IMR-90 (cell line): ENCODE measurements at regions not wholly inside any gene's neighbourhood (a gene's known extent, or its start where the extent isn't known, plus 50 kb on each side); places are given as distances from the start of the nearest gene placed in this dataset.

ENCODE experiments used
- ATAC-seq: fragments of 200-7000 bp; cut with Tn5 transposase; 2 replicates; pipeline ENCODE4 v1.9.1; 2020; ENCODE audit warnings: low read depth, mild to moderate bottlenecking, moderate library complexity
- BruUV-seq: library from RNA; stranded (reverse); fragments of 400-500 nt; replicated peaks from 2 replicates; lab custom pipeline; 2021; lab: Mats Ljungman, UMichigan
- CTCF ChIA-PET: fragments of 300-600 bp; formaldehyde crosslinking; extraction: SDS; loops from one replicate; lab custom pipeline; 2021; ENCODE audit warnings: antibody characterized with exemption; lab: Yijun Ruan, JAX
- POLR2A ChIA-PET: fragments of 300-600 bp; sonication (Branson Sonifier 250); formaldehyde crosslinking; loops from one replicate; lab custom pipeline; 2022; ENCODE audit warnings: antibody characterized with exemption; ENCODE audit not compliant: unreplicated experiment; lab: Charles Lee
- DNase-seq: peaks from one replicate; pipeline ENCODE4 v3.0.0; 2013
- H2AFZ ChIP-seq: replicated peaks from 2 replicates; pipeline ENCODE3; 2013; ENCODE audit warnings: low read length, mild to moderate bottlenecking; ENCODE audit not compliant: poor library complexity
- H2AK5ac ChIP-seq: 2 replicates; pipeline ENCODE4 v1.6.1; 2013; ENCODE audit warnings: low read depth, low read length, inconsistent platforms
- H2AK9ac ChIP-seq: replicated peaks from 2 replicates; pipeline ENCODE3; 2013; ENCODE audit warnings: mild to moderate bottlenecking, low read depth, low read length, moderate library complexity; ENCODE audit not compliant: poor library complexity
- H2BK120ac ChIP-seq: 2 replicates; pipeline ENCODE4 v1.6.1; 2013; ENCODE audit warnings: low read depth, low read length, inconsistent platforms
- H2BK15ac ChIP-seq: 3 replicates; pipeline ENCODE4 v1.6.1; 2013; ENCODE audit warnings: low read depth, low read length, inconsistent platforms
- H2BK20ac ChIP-seq: 2 replicates; pipeline ENCODE4 v1.6.1; 2013; ENCODE audit warnings: low read depth, mild to moderate bottlenecking, inconsistent platforms, low read length, moderate library complexity
- H2BK5ac ChIP-seq: 2 replicates; pipeline ENCODE4 v1.6.1; 2013; ENCODE audit warnings: mild to moderate bottlenecking, low read depth, low read length, inconsistent platforms; ENCODE audit not compliant: poor library complexity, severe bottlenecking
- H3K14ac ChIP-seq: replicated peaks from 2 replicates; pipeline ENCODE4 v1.6.1; 2013; ENCODE audit warnings: low read depth, low read length, inconsistent platforms
- H3K18ac ChIP-seq: 2 replicates; pipeline ENCODE4 v1.6.1; 2013; ENCODE audit warnings: low read depth, low read length, control low read depth
- H3K23ac ChIP-seq: 2 replicates; pipeline ENCODE4 v1.6.1; 2013; ENCODE audit warnings: low read depth, low read length, inconsistent platforms
- H3K27ac ChIP-seq: 2 replicates; pipeline ENCODE4 v1.5.1; 2013; ENCODE audit warnings: mild to moderate bottlenecking, control low read depth, low read length; ENCODE audit not compliant: insufficient read depth
- H3K27me3 ChIP-seq: 2 replicates; pipeline ENCODE4 v1.6.1; 2013; ENCODE audit warnings: low read length; ENCODE audit not compliant: control insufficient read depth, insufficient read depth
- H3K36me3 ChIP-seq: 2 replicates; pipeline ENCODE4 v1.6.1; 2013; ENCODE audit warnings: low read length, mixed read lengths; ENCODE audit not compliant: control insufficient read depth, insufficient read depth
- H3K4ac ChIP-seq: 2 replicates; pipeline ENCODE4 v1.6.1; 2013; ENCODE audit warnings: low read depth, low read length, inconsistent platforms
- H3K4me1 ChIP-seq: 2 replicates; pipeline ENCODE4 v1.6.1; 2013; ENCODE audit warnings: low read length, mixed read lengths; ENCODE audit not compliant: control insufficient read depth, insufficient read depth
- H3K4me2 ChIP-seq: 2 replicates; pipeline ENCODE4 v1.6.1; 2013; ENCODE audit warnings: low read depth, mild to moderate bottlenecking, control low read depth, low read length, moderate library complexity
- H3K4me3 ChIP-seq: 2 replicates; pipeline ENCODE4 v1.5.1; 2013; ENCODE audit warnings: low read depth, mild to moderate bottlenecking, control low read depth, low read length, moderate library complexity; ENCODE audit not compliant: insufficient read depth
- H3K56ac ChIP-seq: 2 replicates; pipeline ENCODE4 v1.6.1; 2013; ENCODE audit warnings: low read length, inconsistent platforms; ENCODE audit not compliant: insufficient read depth; ENCODE audit errors: extremely low read depth
- H3K79me1 ChIP-seq, 2 experiments: 2 replicates each; pipeline ENCODE4 v1.6.1; 2013; ENCODE audit warnings: low read length in 2 of 2, inconsistent platforms in 1 of 2, low read depth in 1 of 2
- H3K9ac ChIP-seq: 2 replicates; pipeline ENCODE4 v1.6.1; 2013; ENCODE audit warnings: low read depth, low read length, control low read depth
- H3K9me1 ChIP-seq: 2 replicates; pipeline ENCODE4 v1.6.1; 2013; ENCODE audit warnings: low read length, inconsistent platforms; ENCODE audit not compliant: insufficient read depth
- H3K9me3 ChIP-seq: 2 replicates; pipeline ENCODE4 v1.6.1; 2013; ENCODE audit warnings: low read length; ENCODE audit not compliant: control insufficient read depth, insufficient read depth
- H4K20me1 ChIP-seq: 2 replicates; pipeline ENCODE4 v1.6.1; 2013; ENCODE audit warnings: low read length, inconsistent platforms; ENCODE audit not compliant: insufficient read depth
- H4K5ac ChIP-seq: 2 replicates; pipeline ENCODE4 v1.6.1; 2013; ENCODE audit warnings: mild to moderate bottlenecking, low read depth, low read length, control low read depth
- H4K8ac ChIP-seq, 2 experiments: 2 replicates each; pipeline ENCODE4 v1.6.1; 2013; ENCODE audit warnings: low read depth in 2 of 2, low read length in 2 of 2, control low read depth in 1 of 2, inconsistent platforms in 1 of 2
- H4K91ac ChIP-seq: 2 replicates; pipeline ENCODE4 v1.6.1; 2013; ENCODE audit warnings: low read depth, low read length, inconsistent platforms; ENCODE audit not compliant: insufficient read depth
- CHD1 ChIP-seq: IDR thresholded peaks from 2 replicates; pipeline ENCODE4 v1.6.1; 2012; ENCODE audit warnings: low read depth, low read length, improper control_type of control experiment
- CTCF ChIP-seq: conservative IDR thresholded peaks from 2 replicates; pipeline ENCODE4 v1.5.1; 2012; ENCODE audit warnings: mild to moderate bottlenecking, low read depth, low read length, improper control_type of control experiment
- FOS ChIP-seq: fragments of 150-350 bp; IDR thresholded peaks from 2 replicates; pipeline ENCODE4 v1.6.1; 2016; ENCODE audit warnings: low read depth, low read length
- RFX5 ChIP-seq: IDR thresholded peaks from 2 replicates; pipeline ENCODE4 v1.8.0; 2012; ENCODE audit warnings: low read depth, mild to moderate bottlenecking, low read length, moderate library complexity
- WGBS, 2 experiments: methylation state at CpG; one replicate each; pipeline versions ENCODE4 v1.1.5 to v1.1.7; 2013; ENCODE audit warnings: missing lambda C conversion rate in 2 of 2; ENCODE audit not compliant: insufficient read length in 1 of 2; ENCODE audit errors: extremely low coverage in 2 of 2; 5-methylcytosine and 5-hydroxymethylcytosine counted together
- dilution Hi-C: fragments of 300-500 bp; cut with HindIII; formaldehyde crosslinking; loops from one replicate; pipeline ENCODE4 v1.14.3; 2018; ENCODE audit warnings: low sequenced_read_pairs; ENCODE audit not compliant: unreplicated experiment
- in situ Hi-C: fragments of 300-500 bp; cut with MboI; formaldehyde crosslinking; loops from 3 replicates; pipeline ENCODE4 v1.14.3; 2019; ENCODE audit warnings: low sequenced_read_pairs, inconsistent platforms, mixed read lengths
- intact Hi-C: fragments of 100-400 bp; cut with micrococcal nuclease; formaldehyde crosslinking; loops from 2 replicates; pipeline ENCODE4 v1.10.0; 2022

GRCh38 chr12:85392508-85392907, 112.5 kb downstream of the ALX1 start:
- WGBS, 2 experiments: no CpG with 5 or more reads among the region's 1 CpG
- H3K18ac ChIP-seq: no peak overlapping the region
- no TSS peak for BruUV-seq
- H3K9me3 ChIP-seq: no peaks in the 10 kb centered on the region
- no peak overlapping the region for H3K4me2 ChIP-seq
- H3K27me3 ChIP-seq: no peaks in the 10 kb centered on the region
- H2BK5ac ChIP-seq: no peak overlapping the region
- H2AK5ac ChIP-seq: no peak overlapping the region
- H2BK120ac ChIP-seq: no peak overlapping the region
- H3K27ac ChIP-seq: no peak overlapping the region
- DNase-seq (no peak), ATAC-seq (no peak)
- no peak overlapping the region for H2AK9ac ChIP-seq
- no peak overlapping the region for H3K4me3 ChIP-seq
- POLR2A ChIA-PET: no interaction called here
- CTCF ChIA-PET: no interaction called here
- no peak overlapping the region for H2AFZ ChIP-seq
- H2BK20ac ChIP-seq: no peak overlapping the region
- no peak overlapping the region for H4K91ac ChIP-seq
- H3K14ac ChIP-seq: no peak overlapping the region
- no peak for TF ChIP-seq FOS
- no peak for TF ChIP-seq RFX5
- TF ChIP-seq CHD1: no peak
- no peak for TF ChIP-seq CTCF
- no peaks in the 10 kb centered on the region for H3K36me3 ChIP-seq
- H3K9me1 ChIP-seq: no peaks in the 10 kb centered on the region
- no peaks in the 10 kb centered on the region for H3K79me1 ChIP-seq
- no peaks in the 10 kb centered on the region for H3K4me1 ChIP-seq
- no peak overlapping the region for H3K4ac ChIP-seq
- H4K20me1 ChIP-seq: no peaks in the 10 kb centered on the region
- no peak overlapping the region for H4K5ac ChIP-seq
- no peak overlapping the region for H3K56ac ChIP-seq
- in situ Hi-C loops: no loop called here
- H4K8ac ChIP-seq: no peak overlapping the region
- intact Hi-C loops: no loop called here
- no peak overlapping the region for H2BK15ac ChIP-seq
- H3K9ac ChIP-seq: no peak overlapping the region
- no peak overlapping the region for H3K23ac ChIP-seq
- dilution Hi-C loops: no loop called here
